Prostate gland (tissue), 2 donors: ENCODE measurements at regions not wholly inside any gene's neighbourhood (a gene's known extent, or its start where the extent isn't known, plus 50 kb on each side); places are given as distances from the start of the nearest gene placed in this dataset.

Experiments
- POLR2A ChIP-seq: fragments of 450-650 bp; IDR thresholded peaks from one replicate; pipeline ENCODE4 v1.6.1; 2016; ENCODE audit warnings: antibody characterized with exemption, mild to moderate bottlenecking
- POLR2AphosphoS5 ChIP-seq: sonication (generic); formaldehyde crosslinking; IDR thresholded peaks from one replicate; pipeline ENCODE4 v1.6.1; 2017; ENCODE audit warnings: antibody characterized with exemption
- TF ChIP-seq, protein P1 (sequence below), 4 experiments: fragments of 200-600 bp in 2 of 4; fragments of 450-650 bp in 2 of 4; sonication (generic) in 2 of 4; IDR thresholded peaks; 1 replicate in 3 of 4; 2 replicates in 1 of 4; pipeline ENCODE4 v1.5.1; 2016 to 2019; ENCODE audit warnings: antibody characterized with exemption in 4 of 4, mild to moderate bottlenecking in 2 of 4, moderate library complexity in 2 of 4

DNA sequence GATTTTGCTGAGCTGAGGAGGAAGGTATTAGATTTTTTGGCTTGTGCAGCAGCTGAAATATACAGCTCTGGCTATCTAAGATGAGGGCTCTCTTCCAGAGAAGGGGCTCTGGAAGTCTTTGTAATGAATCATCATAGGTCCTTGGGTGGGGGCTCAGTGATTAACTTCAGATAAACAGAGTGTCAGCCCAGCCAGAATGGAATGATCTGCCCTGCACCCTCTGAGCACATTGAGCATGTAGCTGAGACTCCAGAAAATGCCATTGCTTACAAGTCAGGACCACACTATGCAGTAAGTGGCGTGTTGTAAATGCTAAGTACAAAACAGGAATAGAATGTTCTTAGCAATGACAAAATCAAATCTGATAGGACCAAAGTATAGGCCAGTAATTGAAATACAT, 836.0 kb downstream of the PDHA2 start:
- TF ChIP-seq, protein P1, sequence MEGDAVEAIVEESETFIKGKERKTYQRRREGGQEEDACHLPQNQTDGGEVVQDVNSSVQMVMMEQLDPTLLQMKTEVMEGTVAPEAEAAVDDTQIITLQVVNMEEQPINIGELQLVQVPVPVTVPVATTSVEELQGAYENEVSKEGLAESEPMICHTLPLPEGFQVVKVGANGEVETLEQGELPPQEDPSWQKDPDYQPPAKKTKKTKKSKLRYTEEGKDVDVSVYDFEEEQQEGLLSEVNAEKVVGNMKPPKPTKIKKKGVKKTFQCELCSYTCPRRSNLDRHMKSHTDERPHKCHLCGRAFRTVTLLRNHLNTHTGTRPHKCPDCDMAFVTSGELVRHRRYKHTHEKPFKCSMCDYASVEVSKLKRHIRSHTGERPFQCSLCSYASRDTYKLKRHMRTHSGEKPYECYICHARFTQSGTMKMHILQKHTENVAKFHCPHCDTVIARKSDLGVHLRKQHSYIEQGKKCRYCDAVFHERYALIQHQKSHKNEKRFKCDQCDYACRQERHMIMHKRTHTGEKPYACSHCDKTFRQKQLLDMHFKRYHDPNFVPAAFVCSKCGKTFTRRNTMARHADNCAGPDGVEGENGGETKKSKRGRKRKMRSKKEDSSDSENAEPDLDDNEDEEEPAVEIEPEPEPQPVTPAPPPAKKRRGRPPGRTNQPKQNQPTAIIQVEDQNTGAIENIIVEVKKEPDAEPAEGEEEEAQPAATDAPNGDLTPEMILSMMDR (IDR thresholded peaks at IDR 0.05), result no peak
- TF ChIP-seq POLR2A (no peak), POLR2AphosphoS5 (no peak)
